Spinal cord (tissue), 9 donors: ENCODE measurements at regions not wholly inside any gene's neighbourhood (a gene's known extent, or its start where the extent isn't known, plus 50 kb on each side); places are given as distances from the start of the nearest gene placed in this dataset.

Experiments used
- DNase-seq, 6 donors: peaks; one replicate each; pipeline versions ENCODE4 v3.0.0 to v3.0.0-alpha.2; 2013 to 2015; ENCODE audit warnings: low spot score in 6 of 6, low read depth in 4 of 6
- H3K27ac ChIP-seq: one replicate; pipeline ENCODE4 v1.5.1; 2013; ENCODE audit warnings: low read depth, low read length, control low read depth
- H3K27me3 ChIP-seq: one replicate; pipeline ENCODE4 v1.6.1; 2013; ENCODE audit warnings: low read length; ENCODE audit not compliant: control insufficient read depth, insufficient read depth
- H3K36me3 ChIP-seq: one replicate; pipeline ENCODE4 v1.6.1; 2013; ENCODE audit warnings: low read length; ENCODE audit not compliant: control insufficient read depth, insufficient read depth
- H3K4me1 ChIP-seq: one replicate; pipeline ENCODE4 v1.6.1; 2013; ENCODE audit warnings: low read length; ENCODE audit not compliant: control insufficient read depth, insufficient read depth
- H3K4me3 ChIP-seq: one replicate; pipeline ENCODE4 v1.5.1; 2013; ENCODE audit warnings: low read depth, low read length, control low read depth
- H3K9me3 ChIP-seq: one replicate; pipeline ENCODE4 v1.6.1; 2013; ENCODE audit warnings: low read length; ENCODE audit not compliant: control insufficient read depth, insufficient read depth
- WGBS: methylation state at CpG from one replicate; pipeline ENCODE4 v1.1.5; 2013; ENCODE audit warnings: missing lambda C conversion rate; ENCODE audit not compliant: insufficient coverage; 5-methylcytosine and 5-hydroxymethylcytosine counted together
- donor health status: healthy.

GRCh38 chr5:68818057-68818695 lies 275.6 kb upstream of the SLC30A5 start:
- Histone ChIP-seq H3K4me3 (no peak overlapping the region), H3K9me3 (no peaks in the 10 kb centered on the region), H3K27me3 (no peaks in the 10 kb centered on the region), H3K4me1 (peaks cover 10% of the 10 kb centered on the region), H3K27ac (peak overlapping the region; percentile 65), H3K36me3 (no peaks in the 10 kb centered on the region)
- 36% methylated on average over 8 of the region's 11 CpGs for WGBS
- DNase-seq: peak; percentile 29 to 90 (median 60)

GRCh38 chr5:68818870-68819269 lies 274.9 kb upstream of the SLC30A5 start:
- Histone ChIP-seq H3K4me1 (peaks cover 10% of the 10 kb centered on the region), H3K4me3 (no peak overlapping the region), H3K36me3 (no peaks in the 10 kb centered on the region), H3K27ac (peak overlapping the region; percentile 29), H3K9me3 (no peaks in the 10 kb centered on the region), H3K27me3 (no peaks in the 10 kb centered on the region)
- 94% methylated on average over 2 of the region's 3 CpGs for WGBS
- no peak for DNase-seq

DNA sequence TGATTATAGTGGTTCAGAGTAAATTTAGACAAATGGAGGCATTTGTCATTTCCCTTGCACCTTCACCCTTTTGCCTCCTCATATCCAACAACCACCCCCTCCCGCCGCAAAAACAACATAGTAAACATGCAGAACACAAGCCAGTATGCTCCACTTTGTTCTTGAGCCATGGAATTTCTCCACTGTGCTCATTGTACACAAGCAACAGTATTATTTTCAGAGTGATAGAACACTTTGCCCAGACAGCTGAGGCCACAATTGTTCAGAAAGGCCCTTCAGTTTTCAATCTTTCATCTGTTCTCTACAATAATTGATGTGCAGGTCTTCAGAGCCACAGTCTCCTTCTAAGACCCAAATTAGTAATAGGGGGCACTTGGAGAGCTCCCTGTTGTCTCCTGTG lies 272.8 kb upstream of the SLC30A5 start:
- no peak overlapping the region for H3K27ac ChIP-seq

GRCh38 chr5:68822796-68823195 lies 271.0 kb upstream of the SLC30A5 start:
- Histone ChIP-seq H3K36me3 (no peaks in the 10 kb centered on the region), H3K9me3 (no peaks in the 10 kb centered on the region), H3K27me3 (no peaks in the 10 kb centered on the region), H3K4me1 (peaks cover 10% of the 10 kb centered on the region), H3K27ac (no peak overlapping the region), H3K4me3 (no peak overlapping the region)
- no peak for DNase-seq
- no CpG with 5 or more reads among the region's 1 CpG for WGBS

More for the DNA sequence above, 272.8 kb upstream of the SLC30A5 start:
- Histone ChIP-seq H3K27me3 (no peaks in the 10 kb centered on the region), H3K4me3 (no peak overlapping the region), H3K4me1 (peaks cover 10% of the 10 kb centered on the region), H3K9me3 (no peaks in the 10 kb centered on the region), H3K36me3 (no peaks in the 10 kb centered on the region)
- no peak for DNase-seq
- WGBS: no CpG with 5 or more reads among the region's 2 CpGs

DNA sequence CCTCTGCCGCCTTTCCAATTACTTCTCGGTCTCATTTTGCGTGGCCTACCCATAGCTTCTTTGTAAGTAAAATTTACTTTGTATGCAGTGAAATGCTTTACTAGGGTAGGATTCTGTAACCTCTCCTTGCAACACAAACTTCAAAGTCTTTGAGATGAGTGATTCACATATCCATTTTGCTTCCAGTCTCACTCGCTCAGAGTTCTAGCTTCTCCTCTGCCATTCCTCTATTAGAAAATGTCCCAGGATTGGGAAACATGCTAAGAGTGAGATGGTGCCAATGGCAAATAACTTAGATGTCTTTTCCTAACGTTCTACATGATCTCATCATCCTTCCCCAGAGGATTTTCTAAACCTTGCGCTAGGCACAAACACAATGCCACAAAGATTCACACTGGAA lies 270.5 kb upstream of the SLC30A5 start:
- no peaks in the 10 kb centered on the region for H3K9me3 ChIP-seq
- no peak for DNase-seq
- no CpG with 5 or more reads among the region's 6 CpGs for WGBS

GRCh38 chr5:68830377-68830898 lies 263.4 kb upstream of the SLC30A5 start:
- no peaks in the 10 kb centered on the region for H3K9me3 ChIP-seq
- no peak overlapping the region for H3K4me3 ChIP-seq
- 96% methylated on average over 3 of the region's 3 CpGs for WGBS
- no peak overlapping the region for H3K27ac ChIP-seq
- no peak for DNase-seq
- no peaks in the 10 kb centered on the region for H3K36me3 ChIP-seq
- no peaks in the 10 kb centered on the region for H3K4me1 ChIP-seq
- no peaks in the 10 kb centered on the region for H3K27me3 ChIP-seq

More for the DNA sequence above, 270.5 kb upstream of the SLC30A5 start:
- Histone ChIP-seq H3K36me3 (no peaks in the 10 kb centered on the region), H3K27me3 (no peaks in the 10 kb centered on the region), H3K4me3 (no peak overlapping the region), H3K4me1 (peaks cover 8% of the 10 kb centered on the region), H3K27ac (no peak overlapping the region)

DNA sequence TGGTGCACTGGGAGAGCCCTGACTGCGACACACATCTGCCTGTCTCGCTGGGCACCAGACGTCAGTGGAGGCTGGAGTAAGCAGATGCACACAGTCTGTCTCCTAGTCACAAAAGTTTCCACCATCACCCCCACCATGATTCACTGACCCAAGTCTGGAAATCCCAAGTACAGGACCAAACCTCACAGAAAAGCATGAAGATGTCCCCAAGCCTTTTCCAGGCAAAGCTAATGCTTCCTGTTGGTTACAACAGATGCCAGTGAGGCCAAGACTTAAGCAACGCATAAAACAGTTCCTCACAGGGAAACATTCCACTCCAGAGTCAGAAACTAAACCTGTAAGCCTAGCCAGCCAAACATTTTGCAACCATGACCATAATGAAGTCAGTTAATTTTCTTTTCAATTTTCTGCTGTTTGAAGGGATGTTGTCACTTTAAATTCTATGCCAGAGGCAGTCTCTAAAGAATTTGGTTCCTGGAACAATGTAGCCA lies 259.3 kb upstream of the SLC30A5 start:
- H3K36me3 ChIP-seq: no peaks in the 10 kb centered on the region
- H3K4me3 ChIP-seq: no peak overlapping the region
- no peak for DNase-seq
- WGBS: 100% methylated on average over 4 of the region's 4 CpGs
- H3K9me3 ChIP-seq: no peaks in the 10 kb centered on the region
- no peak overlapping the region for H3K27ac ChIP-seq
- H3K4me1 ChIP-seq: no peaks in the 10 kb centered on the region
- no peaks in the 10 kb centered on the region for H3K27me3 ChIP-seq

GRCh38 chr5:68838157-68838718 lies 255.6 kb upstream of the SLC30A5 start:
- no peak for DNase-seq
- H3K36me3 ChIP-seq: no peaks in the 10 kb centered on the region
- no peak overlapping the region for H3K4me3 ChIP-seq
- no peaks in the 10 kb centered on the region for H3K27me3 ChIP-seq
- no peak overlapping the region for H3K27ac ChIP-seq
- H3K4me1 ChIP-seq: no peaks in the 10 kb centered on the region
- H3K9me3 ChIP-seq: no peaks in the 10 kb centered on the region
- 92% methylated on average over 3 of the region's 3 CpGs for WGBS

- no peak overlapping the region for H3K4me3 ChIP-seq
- WGBS: 93% methylated on average over 1 of the region's 5 CpGs
- no peak for DNase-seq
- no peaks in the 10 kb centered on the region for H3K4me1 ChIP-seq
- no peak overlapping the region for H3K27ac ChIP-seq
- no peaks in the 10 kb centered on the region for H3K9me3 ChIP-seq
- no peaks in the 10 kb centered on the region for H3K36me3 ChIP-seq
- no peaks in the 10 kb centered on the region for H3K27me3 ChIP-seq
These were observed 254.7 kb upstream of the SLC30A5 start for GRCh38 chr5:68839019-68839552.
